B cell (primary cell): ENCODE measurements at regions not wholly inside any gene's neighbourhood (a gene's known extent, or its start where the extent isn't known, plus 50 kb on each side); places are given as distances from the start of the nearest gene placed in this dataset.

Experiments
- EZH2 ChIP-seq: IDR thresholded peaks from 2 replicates; pipeline ENCODE4 v1.6.1; 2012; ENCODE audit warnings: borderline replicate concordance, low read depth, mild to moderate bottlenecking, moderate library complexity, low read length; ENCODE audit not compliant: insufficient read depth, poor library complexity, severe bottlenecking
- TF ChIP-seq, protein P1 (sequence below): fragments of 200-600 bp; IDR thresholded peaks from one replicate; pipeline ENCODE4 v1.8.0; 2022; ENCODE audit warnings: antibody characterized with exemption, mild to moderate bottlenecking

DNA sequence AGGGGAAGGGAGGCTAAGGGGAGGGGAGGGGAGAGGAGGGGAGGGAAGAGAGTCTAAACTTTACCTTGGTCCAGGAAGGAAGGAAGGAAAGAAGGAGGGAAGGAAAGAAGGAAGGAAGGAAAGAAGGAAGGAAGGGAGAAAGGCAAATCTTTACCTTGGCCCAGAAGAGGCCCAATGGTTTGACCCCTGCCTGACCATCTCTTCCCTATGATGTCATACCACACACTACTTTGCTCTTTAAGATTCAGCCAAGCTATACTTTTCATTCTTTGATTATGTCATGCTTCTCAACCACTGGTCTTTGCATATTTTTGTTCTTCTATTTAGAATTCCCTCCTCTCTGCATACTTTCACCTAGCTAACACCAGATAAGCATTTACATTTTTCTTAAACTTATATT is 1077.5 kb downstream of the PCDH9 start:
- TF ChIP-seq, protein P1, sequence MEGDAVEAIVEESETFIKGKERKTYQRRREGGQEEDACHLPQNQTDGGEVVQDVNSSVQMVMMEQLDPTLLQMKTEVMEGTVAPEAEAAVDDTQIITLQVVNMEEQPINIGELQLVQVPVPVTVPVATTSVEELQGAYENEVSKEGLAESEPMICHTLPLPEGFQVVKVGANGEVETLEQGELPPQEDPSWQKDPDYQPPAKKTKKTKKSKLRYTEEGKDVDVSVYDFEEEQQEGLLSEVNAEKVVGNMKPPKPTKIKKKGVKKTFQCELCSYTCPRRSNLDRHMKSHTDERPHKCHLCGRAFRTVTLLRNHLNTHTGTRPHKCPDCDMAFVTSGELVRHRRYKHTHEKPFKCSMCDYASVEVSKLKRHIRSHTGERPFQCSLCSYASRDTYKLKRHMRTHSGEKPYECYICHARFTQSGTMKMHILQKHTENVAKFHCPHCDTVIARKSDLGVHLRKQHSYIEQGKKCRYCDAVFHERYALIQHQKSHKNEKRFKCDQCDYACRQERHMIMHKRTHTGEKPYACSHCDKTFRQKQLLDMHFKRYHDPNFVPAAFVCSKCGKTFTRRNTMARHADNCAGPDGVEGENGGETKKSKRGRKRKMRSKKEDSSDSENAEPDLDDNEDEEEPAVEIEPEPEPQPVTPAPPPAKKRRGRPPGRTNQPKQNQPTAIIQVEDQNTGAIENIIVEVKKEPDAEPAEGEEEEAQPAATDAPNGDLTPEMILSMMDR = no peak
- no peak for TF ChIP-seq EZH2
